GM18909 (cell line): ENCODE measurements at regions not wholly inside any gene's neighbourhood (a gene's known extent, or its start where the extent isn't known, plus 50 kb on each side); places are given as distances from the start of the nearest gene placed in this dataset.
"Not testable (repeated sequence)": the region's sequence is repeated elsewhere in the genome, so short reads cannot be mapped to it uniquely, and the experiment has no call there.

Source experiments
- ATAC-seq: cut with Tn5 transposase; IDR thresholded peaks from one replicate; pipeline ENCODE4 v1.9.1; 2021; ENCODE audit warnings: mild to moderate bottlenecking; ENCODE audit not compliant: unreplicated experiment, poor library complexity

DNA sequence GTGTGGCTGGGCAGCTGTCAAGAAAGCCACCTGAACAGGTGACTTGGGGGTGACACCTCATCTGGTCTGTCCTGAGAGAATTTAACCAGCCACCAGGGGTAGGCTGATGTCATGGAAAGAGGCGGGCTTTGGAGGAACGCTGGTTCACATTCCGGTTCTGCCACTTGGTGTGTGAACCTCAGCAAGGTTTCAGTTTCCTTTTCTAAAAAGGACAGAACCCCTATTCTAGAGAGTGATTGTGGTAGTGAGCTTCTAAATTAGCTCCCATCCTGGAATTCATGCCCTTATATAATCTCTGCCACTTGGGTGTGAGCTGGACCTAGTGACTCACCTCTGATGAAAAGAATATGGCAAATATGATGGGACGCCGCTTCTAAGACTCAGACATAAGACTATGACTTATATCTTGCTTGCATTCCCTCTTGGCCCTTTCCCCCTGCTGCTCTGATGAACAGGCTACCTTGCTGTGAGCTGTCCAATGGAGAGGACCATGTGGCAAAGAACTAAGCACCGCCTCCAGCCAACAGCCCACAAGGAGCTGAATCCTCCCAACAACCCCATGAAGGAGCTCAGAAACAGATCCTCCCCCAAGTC is 332.1 kb downstream of the RRAGC start:
- peak; percentile 77 for ATAC-seq

GRCh38 chr1:38526046-38526445 is 333.5 kb downstream of the RRAGC start:
- no peak for ATAC-seq

DNA sequence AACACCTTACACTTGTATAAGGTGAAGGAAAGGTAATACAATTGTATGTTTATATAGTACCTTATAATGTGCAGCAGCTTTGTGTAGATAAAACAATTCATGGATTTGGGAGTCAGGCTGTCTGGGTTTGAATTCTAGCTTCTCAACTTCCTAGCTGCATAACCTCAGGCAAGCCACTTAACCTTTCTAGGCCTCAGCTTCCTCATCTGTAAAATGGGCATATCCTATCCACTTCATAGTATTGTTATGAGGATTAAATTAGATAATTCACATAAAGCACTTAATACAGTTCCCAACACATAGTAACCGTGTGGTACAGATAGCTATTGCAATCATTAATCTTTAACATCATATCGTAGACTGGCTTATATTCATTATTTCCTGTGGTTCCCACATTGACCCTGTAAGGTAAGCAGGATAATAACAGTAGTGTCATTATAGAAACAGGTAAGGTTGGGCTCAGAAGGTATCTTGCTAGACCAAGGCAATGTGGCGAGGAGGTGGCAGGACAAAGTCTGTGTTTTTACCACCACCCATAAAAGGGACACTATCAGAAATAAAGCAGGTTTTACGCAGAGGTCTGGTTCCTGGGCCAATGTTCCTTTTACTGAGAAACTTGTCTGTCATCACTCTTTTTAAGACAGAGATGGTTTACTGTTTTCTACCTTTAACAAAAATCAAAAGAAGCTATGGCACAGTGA is 334.1 kb downstream of the RRAGC start:
- no peak for ATAC-seq

DNA sequence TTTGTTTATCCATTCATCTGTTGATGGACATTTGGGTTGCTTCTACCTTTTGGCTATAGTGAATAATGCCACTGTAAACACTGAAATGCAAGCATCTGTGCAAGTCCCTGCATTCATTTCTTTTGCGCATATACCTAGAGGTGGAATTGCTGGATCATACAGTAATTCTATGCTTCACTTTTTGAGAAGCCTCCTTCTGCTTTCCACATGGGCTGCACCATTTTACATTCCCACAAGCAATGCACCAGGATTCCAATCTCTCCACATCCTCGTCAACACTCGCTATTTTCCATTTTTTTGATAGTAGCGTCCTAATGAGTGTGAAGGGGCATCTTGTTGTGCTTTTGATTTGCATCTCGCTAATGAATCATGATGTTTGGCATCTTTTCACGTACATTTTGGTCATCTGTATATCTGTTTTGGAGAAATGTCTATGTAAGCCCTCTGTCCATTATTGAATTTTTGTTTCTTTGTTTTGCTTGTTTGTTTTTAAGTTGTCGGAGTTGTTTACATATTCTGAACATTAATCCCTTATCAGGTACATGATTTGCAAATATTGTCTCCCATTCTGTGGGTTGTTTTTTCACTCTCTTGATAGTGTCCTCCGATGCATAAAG is 335.4 kb downstream of the RRAGC start:
- ATAC-seq: no peak

GRCh38 chr1:38523568-38523939 is 336.0 kb downstream of the RRAGC start:
- no peak for ATAC-seq

DNA sequence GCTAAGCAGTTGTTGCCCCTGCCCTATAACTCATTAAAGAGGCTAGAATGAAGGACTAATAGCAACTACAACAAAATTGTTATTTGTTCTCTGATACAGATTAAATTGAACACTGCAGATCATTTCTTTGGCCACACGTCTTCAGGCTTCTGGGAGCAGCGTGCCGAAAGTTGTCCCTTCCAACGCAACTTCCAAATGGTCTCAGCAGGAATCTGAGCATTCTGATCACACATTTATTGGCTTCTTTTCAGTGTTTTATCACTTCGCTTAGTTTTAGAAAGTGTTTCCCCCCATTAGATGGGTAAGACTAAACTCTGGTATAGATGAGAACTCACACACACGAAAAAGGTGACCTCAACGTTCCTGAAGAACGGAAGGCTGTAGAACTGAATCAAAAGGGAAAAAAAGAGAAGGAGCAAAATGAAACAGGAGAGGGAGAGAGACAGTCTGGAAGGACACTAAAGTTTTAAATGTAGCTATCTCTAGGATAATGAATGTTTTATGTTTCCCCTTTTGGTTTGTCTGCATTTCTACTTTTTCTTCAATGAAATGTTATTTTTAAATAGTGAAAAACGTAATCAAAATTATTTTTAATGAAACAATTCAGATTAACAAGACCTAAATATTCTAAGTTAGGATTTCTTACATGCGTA is 336.5 kb downstream of the RRAGC start:
- no peak for ATAC-seq

DNA sequence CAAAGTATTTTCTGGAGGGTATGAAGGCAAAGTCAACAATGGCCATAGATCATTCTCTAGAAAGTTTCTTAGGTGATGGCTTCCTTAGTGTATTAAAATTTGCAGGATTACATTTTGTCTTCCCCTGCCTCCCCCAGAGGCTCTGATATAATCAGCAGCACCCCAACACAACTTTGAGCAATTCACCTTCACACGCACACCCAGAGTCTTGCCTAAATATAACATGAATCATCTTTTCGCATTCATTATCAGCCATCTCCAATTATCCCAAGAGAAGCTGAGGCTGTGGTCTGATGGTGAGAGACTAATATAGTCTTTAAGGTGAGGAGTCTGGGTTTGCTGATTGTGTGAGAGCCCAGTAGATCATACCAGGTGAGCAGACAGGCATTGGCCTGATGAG is 343.0 kb downstream of the RRAGC start:
- no peak for ATAC-seq

GRCh38 chr1:38512789-38513188 is 346.8 kb downstream of the RRAGC start:
- ATAC-seq: no peak

DNA sequence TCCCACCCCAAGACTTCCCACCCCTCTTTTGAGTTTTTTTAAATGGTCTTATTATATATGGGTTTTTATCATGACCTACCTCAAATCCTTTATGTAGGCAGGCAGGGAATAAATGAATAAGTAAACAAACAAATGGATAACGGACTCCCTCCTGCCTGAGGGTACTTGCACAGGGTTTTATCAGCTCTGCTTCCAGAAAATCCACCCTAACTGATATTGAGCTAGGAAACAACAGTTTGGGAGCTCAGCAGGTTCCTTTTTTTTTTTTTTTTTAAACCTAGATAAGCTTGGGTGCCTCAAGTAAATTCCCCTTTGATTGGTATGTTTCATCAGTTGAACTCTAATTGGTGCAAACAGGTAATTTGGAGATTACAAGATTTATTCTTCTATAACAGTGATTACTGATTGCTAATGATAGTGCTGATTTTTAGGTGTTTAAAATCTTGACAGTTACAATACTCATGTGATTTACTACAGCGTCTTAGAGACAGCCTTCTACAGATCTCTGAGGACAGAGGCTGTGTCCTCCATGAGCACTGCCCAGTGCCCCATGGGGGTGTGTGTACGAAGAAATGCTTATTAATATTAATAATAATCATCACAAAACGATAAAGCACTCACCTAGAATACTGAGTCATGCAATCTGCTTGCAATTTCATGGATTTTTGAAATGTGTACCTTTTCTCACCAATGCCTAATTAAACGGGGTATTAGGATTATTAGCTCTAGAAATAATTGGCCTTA is 347.4 kb downstream of the RRAGC start:
- ATAC-seq: no peak

GRCh38 chr1:38508232-38508631 is 351.3 kb downstream of the RRAGC start:
- ATAC-seq: no peak

- ATAC-seq: no peak
Observed at GRCh38 chr1:38507563-38507962, 352.0 kb downstream of the RRAGC start.

- ATAC-seq: no peak
Observed at GRCh38 chr1:38505944-38506343, 353.6 kb downstream of the RRAGC start.

GRCh38 chr1:38502758-38503157 is 356.8 kb downstream of the RRAGC start:
- no peak for ATAC-seq

DNA sequence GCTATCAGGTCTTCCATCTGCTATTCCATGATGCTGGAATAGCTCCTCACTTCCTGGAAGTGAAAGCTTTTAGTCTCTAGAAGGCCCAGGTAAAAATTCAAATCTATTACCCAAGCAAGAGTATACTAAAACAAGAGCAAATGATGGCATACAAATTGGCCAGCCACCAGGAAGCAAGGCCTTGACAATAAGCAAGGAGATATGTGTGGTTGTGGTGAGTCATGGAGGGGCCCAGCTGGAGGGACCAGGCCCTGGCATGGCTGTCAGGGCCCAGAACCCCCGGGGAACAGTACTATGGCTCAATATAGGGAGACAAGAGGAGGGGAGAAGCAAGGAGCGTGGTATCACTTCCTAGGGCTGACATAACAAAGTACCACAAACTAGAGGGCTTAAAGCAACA is 358.7 kb downstream of the RRAGC start:
- no peak for ATAC-seq

DNA sequence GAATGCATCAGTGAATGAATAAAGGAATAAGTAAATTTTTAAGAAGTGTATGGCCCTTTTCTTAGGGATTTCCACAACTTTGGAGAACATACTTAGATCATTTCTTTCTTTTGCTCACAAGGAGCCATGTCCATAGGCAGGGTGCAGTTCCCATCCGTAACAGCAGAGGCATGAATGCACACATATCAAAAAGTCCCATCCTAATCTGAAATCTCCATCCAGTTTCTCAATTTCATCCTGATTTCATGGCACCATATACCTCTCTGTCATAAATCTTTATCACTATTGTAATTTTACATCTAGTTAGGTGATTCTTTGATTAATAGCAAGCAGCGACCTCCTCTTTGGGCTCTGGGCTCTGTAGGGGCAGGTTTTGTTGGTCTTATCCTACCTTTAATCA is 359.2 kb downstream of the RRAGC start:
- no peak for ATAC-seq

DNA sequence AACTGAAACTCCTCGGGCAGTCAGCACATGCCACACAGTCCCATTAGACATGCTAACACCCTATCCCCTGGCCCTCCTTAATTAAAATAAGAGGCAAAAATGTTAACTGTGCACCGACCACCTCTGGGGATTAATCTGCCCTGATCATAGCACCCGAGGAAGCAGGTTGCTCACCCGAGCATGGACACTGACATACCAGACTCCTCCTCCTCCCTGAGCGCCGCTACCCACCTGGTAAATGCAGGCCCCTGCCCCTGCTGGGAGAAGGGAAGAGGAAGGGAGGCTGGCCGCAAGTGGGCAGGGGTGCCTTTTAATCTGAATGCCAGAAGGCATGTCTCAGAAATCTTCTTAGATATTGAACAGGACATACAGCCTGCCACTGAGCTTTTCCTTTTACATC is 360.9 kb downstream of the RRAGC start:
- ATAC-seq: no peak

DNA sequence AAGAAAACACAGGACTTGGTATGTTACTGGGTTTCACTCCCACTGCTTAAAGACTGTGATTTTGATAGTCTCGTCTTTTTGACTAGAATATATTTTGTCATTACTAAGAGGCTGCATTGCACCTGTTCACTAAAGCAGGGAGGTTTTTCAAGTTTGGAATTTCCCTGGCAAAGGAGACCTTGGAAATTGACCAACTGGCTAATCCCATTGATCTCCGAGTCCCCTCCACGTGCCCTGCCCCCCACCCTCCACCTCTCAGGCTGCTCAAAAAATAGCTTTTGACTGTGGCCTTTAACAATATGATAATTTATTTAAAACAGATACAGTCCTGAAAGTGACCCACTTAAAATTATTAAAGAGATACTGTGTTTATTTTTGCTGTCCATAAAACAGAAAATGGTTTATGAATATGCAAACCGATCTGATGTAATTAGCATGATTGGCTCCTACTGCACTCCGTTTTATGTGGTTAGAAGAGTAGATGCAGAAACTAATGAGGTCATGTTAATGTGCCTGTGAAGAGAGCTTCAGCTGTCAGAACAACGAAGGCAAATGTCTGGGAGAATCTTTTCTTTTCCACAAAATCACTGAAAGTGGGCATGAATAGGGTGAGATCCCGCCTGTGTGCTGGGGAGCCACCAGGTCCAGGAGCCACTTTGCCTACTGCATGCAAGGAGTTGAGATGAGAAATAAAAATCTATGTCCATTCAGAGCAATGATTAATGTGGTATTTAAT is 361.5 kb downstream of the RRAGC start:
- no peak for ATAC-seq

DNA sequence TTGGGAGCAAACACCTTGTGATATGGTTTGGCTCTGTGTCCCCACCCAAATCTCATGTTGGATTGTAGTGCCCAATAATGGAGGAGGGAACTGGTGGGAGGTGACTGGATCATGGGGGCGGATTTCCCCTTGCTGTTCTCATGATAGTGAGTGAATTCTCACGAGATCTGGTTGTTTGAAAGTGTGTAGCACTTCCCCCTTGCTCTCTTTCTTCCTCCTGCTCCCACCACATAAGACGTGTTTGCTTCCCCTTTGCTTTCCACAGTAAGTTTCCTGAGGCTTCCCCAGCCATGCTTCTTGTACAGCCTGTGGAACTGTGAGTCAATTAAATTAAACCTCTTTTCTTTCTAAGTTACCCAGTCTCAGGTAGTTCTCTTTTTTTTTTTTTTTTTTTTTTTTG is 366.3 kb downstream of the RRAGC start:
- not testable (repeated sequence) for ATAC-seq

DNA sequence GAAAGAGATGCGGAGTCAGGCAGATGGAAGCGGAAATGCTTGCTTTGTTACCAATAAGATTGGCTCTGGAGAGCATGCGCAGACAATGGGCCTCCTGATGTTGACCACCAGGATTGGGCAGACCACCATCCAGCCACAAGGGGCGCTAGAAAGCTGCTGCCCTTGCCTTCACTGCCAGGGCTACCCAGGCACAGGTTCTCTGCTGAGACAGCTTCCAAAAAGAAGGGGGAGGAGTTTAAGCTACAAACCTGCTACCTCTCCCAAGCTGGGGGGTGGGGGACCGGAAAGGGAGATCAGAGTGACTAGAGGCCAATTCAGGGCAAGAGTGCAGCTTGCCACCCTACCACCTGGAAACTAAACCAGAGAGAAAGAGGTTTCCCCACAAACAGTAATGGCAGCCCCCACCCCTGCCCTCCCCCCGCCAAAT is 369.7 kb downstream of the RRAGC start:
- ATAC-seq: no peak
